ENCODE measurements at regions not wholly inside any gene's neighbourhood (a gene's known extent, or its start where the extent isn't known, plus 50 kb on each side); places are given as distances from the start of the nearest gene placed in this dataset.
A peak's percentile ranks its signal among the peaks of the same experiment; 100 is the strongest.

DNA sequence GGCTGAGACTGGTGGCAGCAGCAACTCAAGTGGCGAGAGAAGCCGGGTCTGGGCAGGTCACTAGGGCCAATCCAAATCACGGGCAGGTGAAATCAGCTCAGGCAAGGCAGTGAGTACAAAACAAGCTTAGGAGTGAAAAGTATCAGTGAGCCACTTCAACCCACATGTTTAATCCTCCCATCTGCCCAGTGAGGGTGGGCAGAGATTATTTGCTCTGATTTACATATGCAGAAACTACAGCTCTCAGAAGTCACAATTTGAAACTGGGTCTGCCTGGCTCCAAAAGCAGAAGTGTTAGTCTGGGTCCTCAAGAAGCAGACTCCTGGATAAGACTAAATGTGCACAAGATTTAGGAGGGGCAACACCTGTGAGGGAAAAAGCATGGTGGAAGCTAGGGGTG, 173.7 kb upstream of the LRFN2 start:
- no peak overlapping the region for H3K4me3 ChIP-seq (ENCODE audit: control insufficient read depth, low read depth, low read length)
- DNase-seq (ENCODE audit: low read depth) = no peak
- TF ChIP-seq CTCF (conservative IDR thresholded peaks at IDR 0.05; ENCODE audit: control insufficient read depth, insufficient read depth, low read depth, low read length) = no peak

DNA sequence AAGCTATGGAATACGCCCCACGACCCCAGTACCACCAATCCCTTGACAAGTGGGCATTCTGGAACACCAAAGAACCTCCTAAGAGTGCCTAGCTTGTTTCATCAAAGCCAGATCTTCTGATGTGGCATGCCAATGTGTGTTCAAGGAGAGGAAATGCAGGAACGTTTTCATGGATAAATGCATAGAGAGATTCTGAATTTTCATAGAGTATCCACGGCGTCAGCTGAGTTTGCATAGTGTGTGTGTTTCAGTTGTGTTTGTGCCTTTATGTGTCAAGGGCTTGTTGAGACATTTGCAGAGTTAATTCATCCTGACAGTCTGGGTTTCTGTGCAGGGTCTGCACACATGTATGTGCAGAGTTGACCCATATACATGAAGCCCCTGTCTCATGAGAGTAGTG, 172.7 kb upstream of the LRFN2 start:
- no peak for TF ChIP-seq CTCF (conservative IDR thresholded peaks at IDR 0.05; ENCODE audit: control insufficient read depth, insufficient read depth, low read depth, low read length)
- DNase-seq (ENCODE audit: low read depth) = no peak
- no peak overlapping the region for H3K4me3 ChIP-seq (ENCODE audit: control insufficient read depth, low read depth, low read length)

DNA sequence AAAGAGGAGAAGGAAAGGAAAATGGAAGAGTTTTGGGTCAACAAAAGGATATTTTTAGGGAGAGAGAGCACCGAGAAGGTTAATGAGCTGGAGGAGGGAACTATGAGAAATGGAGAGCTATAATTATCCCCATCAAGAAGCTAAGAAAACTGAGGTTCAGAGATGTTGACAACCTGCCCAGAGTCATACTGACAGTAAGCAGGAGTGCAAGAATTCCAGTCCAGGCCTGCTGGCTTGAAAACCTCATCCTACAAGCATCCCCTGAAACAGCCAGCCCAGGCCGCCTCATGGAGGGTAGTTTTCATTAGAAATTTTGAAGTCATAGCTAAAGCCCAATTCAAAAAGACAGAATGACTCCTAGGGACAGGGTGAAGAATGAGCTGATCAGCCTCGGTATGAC, 172.1 kb upstream of the LRFN2 start:
- no peak for DNase-seq (ENCODE audit: low read depth)
- no peak for TF ChIP-seq CTCF (conservative IDR thresholded peaks at IDR 0.05; ENCODE audit: control insufficient read depth, insufficient read depth, low read depth, low read length)
- no peak overlapping the region for H3K4me3 ChIP-seq (ENCODE audit: control insufficient read depth, low read depth, low read length)

DNA sequence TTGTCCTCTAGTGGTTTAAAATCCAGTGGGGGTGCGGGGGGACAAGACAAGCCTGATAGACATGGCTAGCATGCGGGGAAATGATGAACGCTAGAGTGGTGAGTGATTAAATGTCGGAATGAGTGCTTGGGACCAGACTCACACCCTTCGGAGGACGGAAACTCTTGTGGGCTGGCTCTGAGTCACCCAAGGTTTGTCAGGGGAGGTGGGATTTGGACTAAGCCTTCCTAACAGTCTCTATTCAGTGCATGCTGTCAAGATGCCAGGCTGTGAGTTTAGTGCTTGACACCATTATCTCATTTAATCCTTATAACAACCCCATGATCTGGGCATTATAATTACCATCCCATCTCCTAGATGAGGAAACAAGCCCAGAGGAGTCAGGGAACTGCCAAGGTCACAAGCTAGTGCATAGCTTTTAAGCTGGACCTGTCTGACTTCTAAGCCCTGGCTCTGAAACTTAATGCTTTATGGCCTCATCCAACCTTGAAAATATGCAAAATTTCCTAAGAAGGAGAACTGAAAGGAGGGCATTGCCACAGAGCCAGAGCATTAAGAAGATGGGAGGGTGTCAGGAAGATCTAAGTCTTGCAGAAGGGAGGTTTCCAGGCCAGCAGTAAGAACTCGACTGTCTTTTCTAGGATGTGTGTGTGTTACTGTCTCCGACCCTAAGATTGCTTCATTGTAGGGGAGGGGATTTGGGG, 168.7 kb upstream of the LRFN2 start:
- TF ChIP-seq CTCF (conservative IDR thresholded peaks at IDR 0.05; ENCODE audit: control insufficient read depth, insufficient read depth, low read depth, low read length) = no peak
- H3K4me3 ChIP-seq (ENCODE audit: control insufficient read depth, low read depth, low read length) = no peak overlapping the region
- DNase-seq (ENCODE audit: low read depth) = peak; percentile 55

DNA sequence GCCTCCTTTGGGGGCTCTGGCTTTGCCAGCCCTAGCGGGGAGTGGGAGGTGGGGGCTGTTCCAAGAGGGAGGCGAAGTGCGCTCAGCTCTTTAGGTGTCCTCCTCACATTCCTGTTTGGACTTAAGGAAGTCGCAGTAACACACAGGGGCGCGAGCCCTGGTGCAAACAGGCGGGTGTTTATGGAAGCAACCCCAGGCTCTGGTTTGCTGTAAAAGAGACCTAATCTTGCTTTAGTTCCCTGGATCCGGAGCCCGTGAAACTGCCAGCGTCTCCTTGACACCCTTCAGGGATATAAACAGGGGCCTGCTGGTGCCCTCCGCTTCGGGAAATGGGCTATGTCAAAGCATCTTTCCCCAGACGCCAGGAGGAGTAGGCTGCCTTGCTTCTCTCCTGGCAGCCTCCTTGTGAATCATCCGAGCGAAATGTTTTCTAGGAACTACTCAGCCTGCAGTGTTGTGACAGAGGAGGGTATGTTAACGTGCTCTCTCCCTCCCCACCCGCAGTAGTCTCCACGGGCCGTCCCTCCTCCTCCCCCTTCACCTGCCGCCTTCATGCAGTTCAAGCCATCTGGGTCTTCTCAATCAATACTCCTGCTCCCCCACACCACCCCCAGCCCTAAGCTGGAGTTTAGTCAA, 168.0 kb upstream of the LRFN2 start:
- peak; percentile 20 for TF ChIP-seq CTCF (conservative IDR thresholded peaks at IDR 0.05; ENCODE audit: control insufficient read depth, insufficient read depth, low read depth, low read length)
- peak; percentile 65 for DNase-seq (ENCODE audit: low read depth)
- H3K4me3 ChIP-seq (ENCODE audit: control insufficient read depth, low read depth, low read length) = no peak overlapping the region

- TF ChIP-seq CTCF (conservative IDR thresholded peaks at IDR 0.05; ENCODE audit: control insufficient read depth, insufficient read depth, low read depth, low read length) = no peak
- DNase-seq (ENCODE audit: low read depth) = no peak
Measured at GRCh38 chr6:40754461-40755045, 167.4 kb upstream of the LRFN2 start.

More at GRCh38 chr6:40754461-40755045, 167.4 kb upstream of the LRFN2 start:
- no peak overlapping the region for H3K4me3 ChIP-seq (ENCODE audit: control insufficient read depth, low read depth, low read length)

Data from fibroblast of mammary gland (primary cell).